Gastrocnemius medialis (tissue), 4 donors: ENCODE measurements at regions not wholly inside any gene's neighbourhood (a gene's known extent, or its start where the extent isn't known, plus 50 kb on each side); places are given as distances from the start of the nearest gene placed in this dataset.

Experiments
- POLR2A ChIP-seq, 2 donors: fragments of 450-650 bp; IDR thresholded peaks; one replicate each; pipeline ENCODE4 v1.6.1; 2017; ENCODE audit warnings: antibody characterized with exemption in 2 of 2, mild to moderate bottlenecking in 2 of 2, moderate library complexity in 2 of 2
- TF ChIP-seq, protein P1 (sequence below), 5 experiments: fragments of 450-650 bp in 3 of 5; fragments of 200-600 bp in 2 of 5; sonication (generic) in 2 of 5; IDR thresholded peaks in 4 of 5; conservative IDR thresholded peaks in 1 of 5; 1 replicate in 4 of 5; 2 replicates in 1 of 5; pipeline ENCODE4 v1.5.1; 2016 to 2019; ENCODE audit warnings: antibody characterized with exemption in 5 of 5, mild to moderate bottlenecking in 3 of 5, moderate library complexity in 3 of 5

DNA sequence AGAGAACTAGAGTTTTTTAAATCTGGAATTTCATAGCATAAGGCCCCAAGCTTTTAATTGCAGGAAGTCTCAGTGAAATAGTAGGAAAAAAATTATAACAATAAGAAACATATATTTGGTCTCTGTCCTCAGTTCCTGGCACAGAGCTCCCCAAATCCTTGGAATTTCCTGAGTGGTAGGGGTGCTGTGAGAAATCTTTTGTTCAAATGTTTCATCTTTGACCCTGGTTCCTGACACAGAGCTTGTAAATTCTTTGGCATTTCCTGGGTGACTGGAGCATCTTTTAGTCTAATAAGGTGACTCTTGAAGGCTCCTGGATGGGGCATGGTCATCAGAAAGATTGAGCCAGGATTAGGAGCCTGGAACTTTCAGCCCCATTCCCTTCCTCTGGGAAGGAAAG lies 225.7 kb upstream of the AJAP1 start:
- TF ChIP-seq, protein P1, sequence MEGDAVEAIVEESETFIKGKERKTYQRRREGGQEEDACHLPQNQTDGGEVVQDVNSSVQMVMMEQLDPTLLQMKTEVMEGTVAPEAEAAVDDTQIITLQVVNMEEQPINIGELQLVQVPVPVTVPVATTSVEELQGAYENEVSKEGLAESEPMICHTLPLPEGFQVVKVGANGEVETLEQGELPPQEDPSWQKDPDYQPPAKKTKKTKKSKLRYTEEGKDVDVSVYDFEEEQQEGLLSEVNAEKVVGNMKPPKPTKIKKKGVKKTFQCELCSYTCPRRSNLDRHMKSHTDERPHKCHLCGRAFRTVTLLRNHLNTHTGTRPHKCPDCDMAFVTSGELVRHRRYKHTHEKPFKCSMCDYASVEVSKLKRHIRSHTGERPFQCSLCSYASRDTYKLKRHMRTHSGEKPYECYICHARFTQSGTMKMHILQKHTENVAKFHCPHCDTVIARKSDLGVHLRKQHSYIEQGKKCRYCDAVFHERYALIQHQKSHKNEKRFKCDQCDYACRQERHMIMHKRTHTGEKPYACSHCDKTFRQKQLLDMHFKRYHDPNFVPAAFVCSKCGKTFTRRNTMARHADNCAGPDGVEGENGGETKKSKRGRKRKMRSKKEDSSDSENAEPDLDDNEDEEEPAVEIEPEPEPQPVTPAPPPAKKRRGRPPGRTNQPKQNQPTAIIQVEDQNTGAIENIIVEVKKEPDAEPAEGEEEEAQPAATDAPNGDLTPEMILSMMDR (IDR thresholded peaks at IDR 0.05 in 4 of 5, conservative IDR thresholded peaks at IDR 0.05 in 1 of 5), result no peak
- no peak for TF ChIP-seq POLR2A (IDR thresholded peaks at IDR 0.05)
